Spleen (tissue), 11 donors: ENCODE measurements at regions not wholly inside any gene's neighbourhood (a gene's known extent, or its start where the extent isn't known, plus 50 kb on each side); places are given as distances from the start of the nearest gene placed in this dataset.

ENCODE experiments used
- DNase-seq: peaks from one replicate; pipeline ENCODE4 v3.0.0-alpha.2; 2020
- H3K27ac ChIP-seq, 8 donors: fragments of 200-600 bp; sonication (generic) in 7 of 8; 1 replicate in 4 of 8; 2 replicates in 4 of 8; pipeline versions ENCODE4 v1.5.0 to v1.8.0; 2016 to 2021; ENCODE audit warnings: inconsistent platforms in 4 of 8, mild to moderate bottlenecking in 4 of 8, moderate library complexity in 1 of 8
- H3K27me3 ChIP-seq, 7 donors: fragments of 200-600 bp; sonication (generic) in 6 of 7; replicated peaks in 1 of 7; 1 replicate in 4 of 7; 2 replicates in 3 of 7; pipeline versions ENCODE4 v1.5.0 to v1.8.0; 2016 to 2021; ENCODE audit warnings: inconsistent platforms in 3 of 7, mild to moderate bottlenecking in 1 of 7
- H3K36me3 ChIP-seq, 6 donors: fragments of 200-600 bp; sonication (generic) in 5 of 6; 1 replicate in 4 of 6; 2 replicates in 2 of 6; pipeline versions ENCODE4 v1.5.0 to v1.8.0; 2016 to 2021; ENCODE audit warnings: inconsistent platforms in 2 of 6
- H3K4me1 ChIP-seq, 6 donors: fragments of 200-600 bp; sonication (generic) in 5 of 6; 1 replicate in 3 of 6; 2 replicates in 3 of 6; pipeline versions ENCODE4 v1.5.0 to v1.8.0; 2016 to 2021; ENCODE audit warnings: inconsistent platforms in 3 of 6
- H3K4me3 ChIP-seq, 8 donors: fragments of 200-600 bp; sonication (generic) in 7 of 8; 1 replicate in 4 of 8; 2 replicates in 4 of 8; pipeline versions ENCODE4 v1.5.0 to v1.8.0; 2016 to 2021; ENCODE audit warnings: inconsistent platforms in 4 of 8, mild to moderate bottlenecking in 4 of 8, moderate library complexity in 2 of 8
- H3K9me3 ChIP-seq, 8 donors: fragments of 200-600 bp; sonication (generic) in 7 of 8; 1 replicate in 4 of 8; 2 replicates in 4 of 8; pipeline versions ENCODE4 v1.5.0 to v1.8.0; 2016 to 2021; ENCODE audit warnings: inconsistent platforms in 4 of 8
- POLR2A ChIP-seq, 3 donors: fragments of 450-650 bp; IDR thresholded peaks; one replicate each; pipeline ENCODE4 v1.5.1; 2017; ENCODE audit warnings: antibody characterized with exemption in 3 of 3, mild to moderate bottlenecking in 1 of 3
- POLR2AphosphoS5 ChIP-seq, 3 donors: sonication (generic); formaldehyde crosslinking; IDR thresholded peaks; one replicate each; pipeline ENCODE4 v1.5.1; 2017; ENCODE audit warnings: antibody characterized with exemption in 3 of 3
- WGBS, 5 donors: extraction: QIAGEN DNeasy Blood & Tissue Kit in 3 of 5; methylation state at CpG; one replicate each; pipeline versions ENCODE4 v1.1.5 to v1.1.7; 2013 to 2018; 5-methylcytosine and 5-hydroxymethylcytosine counted together
- intact Hi-C: fragments of 100-400 bp; cut with DNase I; formaldehyde crosslinking; loops from one replicate; pipeline ENCODE4 v1.15.0; 2023; ENCODE audit warnings: low total_unique reads
- TF ChIP-seq, protein P1 (sequence below), 11 experiments: fragments of 200-600 bp in 7 of 11; fragments of 450-650 bp in 4 of 11; sonication (generic) in 4 of 11; IDR thresholded peaks in 8 of 11; conservative IDR thresholded peaks in 3 of 11; 1 replicate in 7 of 11; 2 replicates in 4 of 11; pipeline versions ENCODE4 v1.4.0 to v1.8.0; 2016 to 2021; ENCODE audit warnings: antibody characterized with exemption in 11 of 11, inconsistent platforms in 4 of 11, mild to moderate bottlenecking in 1 of 11
- donor health status: healthy with polysubstance abuse.
- donor health status: DM: no; HTN: no; CAD: no; lungs with moderate emphysema.
- donor health status: DM: no; HTN: no; CAD: no.
- donor health status: Bipolar disorder and iron deficiency.
- donor health status: healthy.
- donor health status: DM: no; HTN: no; CAD: no.
- donor health status: DM: yes; HTN: yes; CAD: no.

- Histone ChIP-seq H3K4me3 (no peak overlapping the region), H3K27me3 (no peaks in the 10 kb centered on the region), H3K27ac (no peak overlapping the region), H3K36me3 (no peaks in the 10 kb centered on the region), H3K9me3 (no peaks in the 10 kb centered on the region), H3K4me1 (no peaks in the 10 kb centered on the region)
- intact Hi-C loops = no loop called here
- 74 to 88% (median 80%) methylated on average over 4 of the region's 4 CpGs for WGBS, 5 donors
- DNase-seq = no peak
- TF ChIP-seq POLR2A (IDR thresholded peaks at IDR 0.05) = no peak
- TF ChIP-seq POLR2AphosphoS5 (IDR thresholded peaks at IDR 0.05) = no peak
- TF ChIP-seq, protein P1, sequence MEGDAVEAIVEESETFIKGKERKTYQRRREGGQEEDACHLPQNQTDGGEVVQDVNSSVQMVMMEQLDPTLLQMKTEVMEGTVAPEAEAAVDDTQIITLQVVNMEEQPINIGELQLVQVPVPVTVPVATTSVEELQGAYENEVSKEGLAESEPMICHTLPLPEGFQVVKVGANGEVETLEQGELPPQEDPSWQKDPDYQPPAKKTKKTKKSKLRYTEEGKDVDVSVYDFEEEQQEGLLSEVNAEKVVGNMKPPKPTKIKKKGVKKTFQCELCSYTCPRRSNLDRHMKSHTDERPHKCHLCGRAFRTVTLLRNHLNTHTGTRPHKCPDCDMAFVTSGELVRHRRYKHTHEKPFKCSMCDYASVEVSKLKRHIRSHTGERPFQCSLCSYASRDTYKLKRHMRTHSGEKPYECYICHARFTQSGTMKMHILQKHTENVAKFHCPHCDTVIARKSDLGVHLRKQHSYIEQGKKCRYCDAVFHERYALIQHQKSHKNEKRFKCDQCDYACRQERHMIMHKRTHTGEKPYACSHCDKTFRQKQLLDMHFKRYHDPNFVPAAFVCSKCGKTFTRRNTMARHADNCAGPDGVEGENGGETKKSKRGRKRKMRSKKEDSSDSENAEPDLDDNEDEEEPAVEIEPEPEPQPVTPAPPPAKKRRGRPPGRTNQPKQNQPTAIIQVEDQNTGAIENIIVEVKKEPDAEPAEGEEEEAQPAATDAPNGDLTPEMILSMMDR (IDR thresholded peaks at IDR 0.05 in 8 of 11, conservative IDR thresholded peaks at IDR 0.05 in 3 of 11) = no peak
These were observed 258.2 kb downstream of the TDRD3 start for GRCh38 chr13:60655256-60655655.

GRCh38 chr13:60654415-60654814, 257.4 kb downstream of the TDRD3 start:
- Histone ChIP-seq H3K27ac (no peak overlapping the region), H3K9me3 (no peaks in the 10 kb centered on the region), H3K4me1 (no peaks in the 10 kb centered on the region), H3K27me3 (no peaks in the 10 kb centered on the region), H3K36me3 (no peaks in the 10 kb centered on the region), H3K4me3 (no peak overlapping the region)
- DNase-seq = no peak
- intact Hi-C loops = no loop called here
- 29 to 46% (median 38%) methylated on average over 1 of the region's 1 CpG for WGBS, 5 donors
- TF ChIP-seq POLR2A (IDR thresholded peaks at IDR 0.05) (no peak), POLR2AphosphoS5 (IDR thresholded peaks at IDR 0.05) (no peak)
- TF ChIP-seq, protein P1 (IDR thresholded peaks at IDR 0.05 in 8 of 11, conservative IDR thresholded peaks at IDR 0.05 in 3 of 11) = peak in 2 of 11 experiments; percentile 30 to 43

DNA sequence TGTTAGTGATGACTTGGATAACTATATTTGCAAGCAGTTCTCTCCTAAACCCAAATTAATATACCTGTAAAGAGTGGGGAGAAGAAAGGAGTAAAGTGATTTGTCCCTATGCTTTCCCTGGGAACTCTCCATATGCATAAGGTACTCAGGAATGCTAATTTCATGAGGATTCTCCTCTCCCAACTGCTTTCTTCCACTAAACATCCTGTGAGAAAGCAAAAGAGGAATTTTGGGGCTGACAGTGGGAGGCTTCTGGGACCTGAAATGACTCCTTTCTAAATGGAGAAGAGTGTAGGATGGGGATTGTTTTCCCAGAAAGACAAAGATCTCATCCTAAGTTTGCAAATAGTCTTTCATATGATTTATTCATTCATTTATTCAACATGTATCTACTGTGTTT, 250.5 kb downstream of the TDRD3 start:
- DNase-seq = no peak
- intact Hi-C loops = no loop called here
- H3K27ac ChIP-seq = no peak overlapping the region
- H3K27me3 ChIP-seq = no peaks in the 10 kb centered on the region
- H3K9me3 ChIP-seq = peaks cover 0 to 6% (median 0%) of the 10 kb centered on the region in 8 donors
- H3K4me1 ChIP-seq = no peaks in the 10 kb centered on the region
- no peaks in the 10 kb centered on the region for H3K36me3 ChIP-seq
- H3K4me3 ChIP-seq = no peak overlapping the region
- TF ChIP-seq POLR2AphosphoS5 (IDR thresholded peaks at IDR 0.05) (no peak), POLR2A (IDR thresholded peaks at IDR 0.05) (no peak)
- TF ChIP-seq, protein P1 (IDR thresholded peaks at IDR 0.05 in 8 of 11, conservative IDR thresholded peaks at IDR 0.05 in 3 of 11) = no peak

DNA sequence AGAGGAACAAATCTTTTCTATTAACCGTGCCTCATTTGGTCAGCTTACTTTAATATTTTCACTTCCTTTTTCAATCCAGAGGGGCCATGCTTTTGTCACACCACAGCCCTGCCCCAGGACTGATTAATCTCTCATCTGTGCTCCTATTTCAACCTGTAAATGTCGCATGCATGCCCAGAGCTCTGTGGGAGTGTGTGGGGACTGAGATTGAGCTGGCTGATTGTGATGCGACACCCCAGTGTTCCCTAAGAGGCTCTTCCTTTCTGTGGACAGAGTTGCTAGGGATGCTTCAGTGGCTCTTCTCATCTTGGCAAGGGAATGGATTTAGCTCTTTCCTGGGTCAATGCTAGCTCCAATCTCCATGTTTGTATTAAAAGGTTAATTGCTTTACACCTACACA, 249.6 kb downstream of the TDRD3 start:
- Histone ChIP-seq H3K9me3 (peaks cover 0 to 6% (median 0%) of the 10 kb centered on the region in 8 donors), H3K4me1 (no peaks in the 10 kb centered on the region), H3K4me3 (no peak overlapping the region), H3K36me3 (no peaks in the 10 kb centered on the region), H3K27me3 (no peaks in the 10 kb centered on the region), H3K27ac (no peak overlapping the region)
- WGBS, 5 donors = 71 to 82% (median 79%) methylated on average over 3 of the region's 3 CpGs
- TF ChIP-seq POLR2AphosphoS5 (IDR thresholded peaks at IDR 0.05) = no peak
- TF ChIP-seq, protein P1 (IDR thresholded peaks at IDR 0.05 in 8 of 11, conservative IDR thresholded peaks at IDR 0.05 in 3 of 11) = no peak
- no peak for TF ChIP-seq POLR2A (IDR thresholded peaks at IDR 0.05)
- no peak for DNase-seq
- intact Hi-C loops = no loop called here
